T-helper 1 cell treated with Interleukin-12 subunit alpha and Interleukin-12 subunit beta and Interleukin-4 antibody, amounts not matched to agents 30 μg/mL and 1 μg/mL, for 36 hours (primary cell): ENCODE measurements at regions not wholly inside any gene's neighbourhood (a gene's known extent, or its start where the extent isn't known, plus 50 kb on each side); places are given as distances from the start of the nearest gene placed in this dataset.
A peak's percentile ranks its signal among the peaks of the same experiment; 100 is the strongest.
"Not testable (repeated sequence)": the region's sequence is repeated elsewhere in the genome, so short reads cannot be mapped to it uniquely, and the experiment has no call there.

Experiments
- H3K27ac Mint-ChIP-seq: one replicate; pipeline ENCODE4 v1.8.0; 2021; ENCODE audit warnings: mild to moderate bottlenecking, mixed read lengths
- H3K27me3 Mint-ChIP-seq: one replicate; pipeline ENCODE4 v1.8.0; 2021; ENCODE audit warnings: low read depth, mixed read lengths
- H3K36me3 Mint-ChIP-seq: one replicate; pipeline ENCODE4 v1.8.0; 2021; ENCODE audit warnings: low read depth, mixed read lengths
- H3K4me1 Mint-ChIP-seq: one replicate; pipeline ENCODE4 v1.8.0; 2021; ENCODE audit warnings: low read depth, mixed read lengths
- H3K4me3 Mint-ChIP-seq: one replicate; pipeline ENCODE4 v1.8.0; 2021; ENCODE audit warnings: mild to moderate bottlenecking, moderate library complexity, mixed read lengths
- H3K9me3 Mint-ChIP-seq: one replicate; pipeline ENCODE4 v1.8.0; 2021; ENCODE audit warnings: mixed read lengths

DNA sequence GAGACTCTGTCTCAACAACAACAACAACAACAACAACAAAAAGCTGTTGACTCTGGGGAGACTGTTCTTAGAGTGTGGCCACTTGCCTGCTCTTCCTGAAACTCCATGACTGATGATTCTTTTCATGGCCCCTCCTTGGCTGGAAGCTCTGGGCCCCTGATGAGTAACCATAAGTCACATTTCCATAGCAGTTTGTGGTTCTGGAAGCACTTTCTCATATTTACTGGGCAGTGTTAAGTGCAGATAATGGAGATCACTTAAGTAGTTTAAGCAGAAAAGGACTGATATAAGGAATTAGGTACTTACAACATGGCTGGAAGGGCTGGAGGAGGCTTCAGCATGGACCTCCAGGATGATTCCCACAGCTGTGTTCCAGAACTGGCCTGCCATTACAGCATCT lies 147.3 kb upstream of the DLX2 start:
- Mint-ChIP-seq H3K4me3 (no peak overlapping the region), H3K9me3 (peaks cover 15% of the 10 kb centered on the region), H3K27ac (no peak overlapping the region), H3K4me1 (peaks cover 50% of the 10 kb centered on the region), H3K27me3 (no peaks in the 10 kb centered on the region), H3K36me3 (peaks cover 13% of the 10 kb centered on the region)

DNA sequence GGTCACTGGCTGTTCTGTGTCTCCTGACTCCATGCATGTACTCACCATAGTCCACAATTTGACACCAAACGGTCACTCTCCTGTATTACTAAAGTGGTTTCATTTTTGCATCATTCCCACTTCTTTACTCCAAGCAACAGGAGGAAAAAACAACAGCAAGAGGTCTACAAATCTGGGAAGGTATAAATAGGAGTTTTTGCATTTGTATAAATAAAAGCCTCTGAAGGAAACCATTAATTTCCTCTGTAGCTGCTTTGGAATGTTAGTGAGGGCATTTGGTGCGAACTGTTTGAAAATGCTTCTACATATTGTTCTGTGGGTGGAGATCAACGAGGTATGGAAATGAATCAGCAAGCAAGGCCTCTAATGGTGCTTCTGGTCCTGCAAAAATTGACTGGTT lies 148.5 kb upstream of the DLX2 start:
- no peaks in the 10 kb centered on the region for H3K27me3 Mint-ChIP-seq
- no peak overlapping the region for H3K27ac Mint-ChIP-seq
- peaks cover 15% of the 10 kb centered on the region for H3K9me3 Mint-ChIP-seq
- H3K36me3 Mint-ChIP-seq: peaks cover 13% of the 10 kb centered on the region
- no peak overlapping the region for H3K4me3 Mint-ChIP-seq
- H3K4me1 Mint-ChIP-seq: peaks cover 46% of the 10 kb centered on the region

DNA sequence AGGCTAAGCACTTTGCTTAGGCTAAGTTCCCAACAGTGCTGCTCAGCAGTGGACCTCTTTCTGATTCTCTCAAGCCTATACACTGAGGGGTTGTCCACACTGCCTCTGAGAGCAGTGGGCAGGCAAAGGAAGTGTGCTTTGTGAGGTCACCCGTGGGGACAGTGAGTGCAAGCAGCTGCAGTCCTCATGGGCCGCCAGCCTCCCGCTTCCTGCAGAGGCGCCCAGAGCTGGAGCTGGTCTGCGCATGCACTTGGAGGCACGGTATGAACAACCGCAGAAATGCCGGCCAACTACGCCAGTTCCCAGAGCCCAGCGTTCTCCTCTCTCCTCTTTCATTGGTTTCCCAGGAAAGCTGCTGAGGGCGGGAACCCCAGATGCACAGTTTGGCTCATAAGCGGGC lies 149.5 kb upstream of the DLX2 start:
- peaks cover 6% of the 10 kb centered on the region for H3K9me3 Mint-ChIP-seq
- peaks cover 6% of the 10 kb centered on the region for H3K36me3 Mint-ChIP-seq
- peaks cover 38% of the 10 kb centered on the region for H3K4me1 Mint-ChIP-seq
- no peak overlapping the region for H3K4me3 Mint-ChIP-seq
- H3K27ac Mint-ChIP-seq: no peak overlapping the region
- peaks cover 5% of the 10 kb centered on the region for H3K27me3 Mint-ChIP-seq

DNA sequence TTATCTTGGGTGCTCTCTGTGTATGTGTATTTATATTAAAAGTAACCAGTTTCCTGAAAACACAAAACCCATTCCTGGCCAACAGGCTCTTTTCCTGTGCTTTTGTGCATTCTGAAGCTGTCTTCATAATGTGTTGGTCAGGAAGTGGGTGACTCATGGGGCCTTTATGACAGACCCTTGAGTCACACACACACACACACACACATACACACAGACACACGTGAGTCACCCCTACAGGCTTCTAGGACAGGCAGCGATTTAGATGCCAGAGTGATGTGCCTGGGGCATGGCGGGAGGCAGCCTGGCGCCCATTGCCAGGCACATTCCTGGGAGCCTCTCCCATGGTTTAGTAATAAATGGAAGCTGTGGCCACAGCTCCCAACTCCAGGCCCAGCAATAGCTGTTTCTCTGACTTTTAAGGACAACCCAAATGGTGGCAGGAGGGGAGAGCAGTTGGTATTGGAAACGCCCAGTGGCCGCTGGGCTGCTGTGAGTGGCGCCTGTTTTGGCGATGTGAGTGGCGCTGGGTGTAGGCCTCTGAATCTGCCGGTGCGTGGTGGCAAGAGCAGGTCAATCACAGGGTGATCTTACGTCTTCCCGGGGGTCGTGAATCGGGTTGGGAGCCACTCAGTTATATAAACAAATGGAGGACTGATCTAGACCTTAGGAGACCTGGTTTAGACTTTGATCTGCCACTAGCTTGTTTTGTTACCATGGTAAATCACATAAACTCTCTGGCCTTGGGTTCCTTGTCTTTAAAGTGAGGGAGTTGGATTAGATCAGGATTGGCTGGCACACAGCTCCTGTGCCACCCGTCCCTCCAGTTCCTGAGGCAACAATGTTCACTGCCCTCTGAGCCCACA lies 150.7 kb upstream of the DLX2 start:
- H3K27me3 Mint-ChIP-seq: peaks cover 5% of the 10 kb centered on the region
- H3K9me3 Mint-ChIP-seq: no peaks in the 10 kb centered on the region
- H3K27ac Mint-ChIP-seq: peak overlapping the region; percentile 71
- no peak overlapping the region for H3K4me3 Mint-ChIP-seq
- H3K36me3 Mint-ChIP-seq: peaks cover 2% of the 10 kb centered on the region
- peaks cover 36% of the 10 kb centered on the region for H3K4me1 Mint-ChIP-seq

DNA sequence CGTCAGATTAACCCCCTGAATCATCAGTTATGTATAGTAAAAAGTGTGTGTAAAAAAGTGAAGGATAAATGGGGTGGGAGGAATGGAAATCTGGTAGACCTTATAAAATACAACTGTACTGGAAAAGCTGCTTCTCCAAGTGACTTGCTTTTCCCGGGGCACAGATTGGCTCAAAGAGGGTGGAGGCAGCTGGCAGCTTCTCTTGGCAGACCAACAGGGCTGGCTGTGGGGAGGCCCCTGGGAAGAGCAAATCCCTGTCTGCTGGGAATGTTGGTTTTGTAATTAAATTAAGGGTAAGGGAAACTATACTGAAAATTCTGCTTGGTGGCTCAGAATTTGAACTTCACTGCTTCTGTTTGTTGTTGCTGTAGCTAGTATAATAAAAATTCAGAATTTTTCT lies 154.2 kb upstream of the DLX2 start:
- no peak overlapping the region for H3K27ac Mint-ChIP-seq
- peaks cover 23% of the 10 kb centered on the region for H3K4me1 Mint-ChIP-seq
- no peaks in the 10 kb centered on the region for H3K9me3 Mint-ChIP-seq
- H3K27me3 Mint-ChIP-seq: peaks cover 5% of the 10 kb centered on the region
- no peak overlapping the region for H3K4me3 Mint-ChIP-seq
- H3K36me3 Mint-ChIP-seq: peaks cover 2% of the 10 kb centered on the region

DNA sequence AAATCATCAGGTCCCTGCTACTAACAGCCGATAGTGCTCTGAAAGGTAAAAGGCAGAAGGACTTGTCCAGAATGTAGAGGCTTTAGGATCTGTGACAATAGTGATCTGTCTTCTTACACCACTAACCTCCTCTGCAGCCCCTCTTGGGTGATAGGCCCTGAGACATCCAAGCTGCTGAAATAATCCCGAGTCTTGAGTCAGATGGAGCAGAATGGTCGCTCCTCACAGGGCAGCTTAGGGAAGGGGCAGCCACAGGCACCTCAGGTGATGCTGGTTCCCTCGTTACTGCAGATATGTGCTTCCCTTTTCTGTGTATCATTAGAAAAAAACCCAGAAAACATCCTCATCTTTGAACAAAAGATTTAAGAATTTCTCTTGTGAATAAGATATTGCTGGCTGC lies 157.1 kb upstream of the DLX2 start:
- Mint-ChIP-seq H3K27ac (no peak overlapping the region), H3K4me3 (no peak overlapping the region), H3K4me1 (no peaks in the 10 kb centered on the region), H3K36me3 (no peaks in the 10 kb centered on the region), H3K9me3 (peaks cover 5% of the 10 kb centered on the region), H3K27me3 (peaks cover 5% of the 10 kb centered on the region)

DNA sequence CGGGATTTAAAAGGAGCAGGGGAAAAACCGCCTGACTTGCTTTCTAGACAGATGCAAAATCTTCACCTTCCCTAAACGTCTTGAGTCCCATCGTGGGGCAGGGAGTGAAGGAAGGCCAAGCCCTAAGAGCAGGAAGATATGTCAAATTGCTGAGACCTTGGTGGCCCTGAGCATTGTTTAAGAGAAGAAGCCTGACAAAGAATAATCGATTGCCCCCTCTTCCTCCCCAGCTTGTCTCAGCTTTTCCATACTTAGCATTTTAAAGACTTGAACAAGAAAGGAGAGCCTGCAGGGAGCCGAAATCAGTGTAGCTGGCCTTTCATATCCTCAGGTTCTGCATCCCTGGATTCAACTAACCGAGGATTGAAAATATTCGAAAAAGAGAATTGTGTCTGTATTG lies 157.6 kb upstream of the DLX2 start:
- Mint-ChIP-seq H3K36me3 (no peaks in the 10 kb centered on the region), H3K4me1 (no peaks in the 10 kb centered on the region), H3K27ac (no peak overlapping the region), H3K9me3 (peaks cover 5% of the 10 kb centered on the region), H3K27me3 (peaks cover 5% of the 10 kb centered on the region), H3K4me3 (no peak overlapping the region)

DNA sequence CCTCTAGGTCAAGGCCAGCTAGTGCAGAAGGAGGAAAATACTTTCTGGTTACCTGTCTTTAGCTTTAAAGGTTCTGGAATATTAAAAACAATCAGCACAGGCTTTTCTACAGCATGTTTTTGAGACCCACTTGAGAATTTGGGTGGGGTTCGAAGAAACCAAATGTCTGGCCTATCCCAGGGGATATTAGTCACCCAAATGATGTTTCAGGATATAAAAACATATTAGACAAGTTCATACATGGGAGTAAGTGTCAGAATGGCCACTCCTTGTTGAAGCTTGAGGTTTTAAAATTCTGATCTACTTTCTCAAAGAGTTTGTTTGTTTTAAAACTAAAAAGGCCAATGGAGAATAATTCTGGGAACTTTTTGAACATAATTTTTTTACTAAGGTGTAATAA lies 158.6 kb upstream of the DLX2 start:
- peaks cover 5% of the 10 kb centered on the region for H3K9me3 Mint-ChIP-seq
- no peak overlapping the region for H3K4me3 Mint-ChIP-seq
- no peaks in the 10 kb centered on the region for H3K4me1 Mint-ChIP-seq
- H3K27ac Mint-ChIP-seq: no peak overlapping the region
- peaks cover 5% of the 10 kb centered on the region for H3K27me3 Mint-ChIP-seq
- H3K36me3 Mint-ChIP-seq: no peaks in the 10 kb centered on the region

DNA sequence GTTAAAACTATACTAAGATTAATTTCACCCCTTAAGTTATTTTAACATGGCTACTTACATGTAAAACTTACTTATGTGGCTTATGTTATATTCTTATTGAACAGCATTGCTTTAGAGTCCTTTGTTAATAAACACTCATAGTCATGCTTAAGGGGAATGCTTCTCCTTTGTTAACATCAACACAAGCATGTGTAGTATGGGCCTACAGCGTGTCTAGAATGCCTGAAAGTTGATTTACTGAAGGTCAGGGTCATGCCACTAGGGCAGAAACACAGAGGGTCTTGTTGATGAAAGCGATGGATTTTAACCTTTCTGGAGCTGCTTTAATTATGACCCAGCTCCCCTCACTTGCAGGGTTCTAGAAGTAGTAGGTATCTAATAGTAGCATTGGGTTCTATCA lies 159.8 kb upstream of the DLX2 start:
- H3K4me3 Mint-ChIP-seq: no peak overlapping the region
- no peaks in the 10 kb centered on the region for H3K36me3 Mint-ChIP-seq
- peaks cover 3% of the 10 kb centered on the region for H3K27me3 Mint-ChIP-seq
- no peak overlapping the region for H3K27ac Mint-ChIP-seq
- H3K9me3 Mint-ChIP-seq: peaks cover 5% of the 10 kb centered on the region
- no peaks in the 10 kb centered on the region for H3K4me1 Mint-ChIP-seq

DNA sequence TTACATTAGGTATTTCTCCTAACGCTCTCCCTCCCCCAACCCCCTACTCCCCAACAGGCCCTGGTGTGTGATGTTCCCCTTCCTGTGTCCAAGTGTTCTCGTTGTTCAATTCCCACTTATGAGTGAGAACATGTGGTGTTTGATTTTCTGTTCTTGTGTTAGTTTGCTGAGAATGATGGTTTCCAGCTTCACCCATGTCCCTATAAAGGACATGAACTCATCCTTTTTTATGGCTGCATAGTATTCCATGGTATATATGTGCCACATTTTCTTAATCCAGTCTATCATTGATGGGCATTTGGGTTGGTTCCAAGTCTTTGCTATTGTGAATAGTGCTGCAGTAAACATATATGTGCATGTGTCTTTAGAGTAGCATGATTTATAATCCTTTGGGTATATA lies 162.1 kb upstream of the DLX2 start:
- not testable (repeated sequence) for H3K27ac Mint-ChIP-seq, H3K9me3 Mint-ChIP-seq, H3K27me3 Mint-ChIP-seq, H3K4me1 Mint-ChIP-seq, H3K36me3 Mint-ChIP-seq, H3K4me3 Mint-ChIP-seq

DNA sequence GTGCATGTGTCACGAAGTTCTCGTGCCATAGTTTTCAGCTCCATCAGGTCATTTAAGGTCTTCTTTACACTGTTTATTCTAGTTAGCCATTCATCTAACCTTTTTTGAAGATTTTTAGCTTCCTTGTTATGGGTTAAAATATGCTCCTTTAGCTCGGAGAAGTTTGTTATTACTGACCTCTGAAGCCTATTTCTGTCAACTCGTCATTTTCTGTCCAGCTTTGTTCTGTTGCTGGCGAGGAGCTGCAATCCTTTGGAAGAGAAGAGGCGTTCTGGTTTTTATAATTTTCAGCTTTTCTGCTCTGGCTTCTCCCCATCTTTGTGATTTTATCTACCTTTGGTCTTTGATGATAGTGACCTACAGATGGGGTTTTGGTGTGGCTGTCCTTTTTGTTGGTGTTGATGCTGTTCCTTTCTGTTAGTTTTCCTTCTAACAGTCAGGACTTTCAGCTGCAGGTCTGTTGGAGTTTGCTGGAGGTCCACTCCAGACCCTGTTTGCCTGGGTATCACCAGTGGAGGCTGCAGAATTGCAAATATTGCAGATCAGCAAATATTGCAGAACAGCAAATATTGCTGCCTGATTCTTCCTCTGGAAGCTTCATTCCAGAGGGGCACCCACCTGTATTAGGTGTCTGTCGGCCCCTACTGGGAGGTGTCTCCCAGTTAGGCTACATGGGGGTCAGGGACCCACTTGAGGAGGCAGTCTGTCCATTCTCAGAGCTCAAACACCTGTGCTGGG lies 157.7 kb upstream of the ITGA6 start:
- H3K27ac Mint-ChIP-seq, H3K36me3 Mint-ChIP-seq, H3K4me3 Mint-ChIP-seq, H3K4me1 Mint-ChIP-seq, H3K27me3 Mint-ChIP-seq, H3K9me3 Mint-ChIP-seq: not testable (repeated sequence)

DNA sequence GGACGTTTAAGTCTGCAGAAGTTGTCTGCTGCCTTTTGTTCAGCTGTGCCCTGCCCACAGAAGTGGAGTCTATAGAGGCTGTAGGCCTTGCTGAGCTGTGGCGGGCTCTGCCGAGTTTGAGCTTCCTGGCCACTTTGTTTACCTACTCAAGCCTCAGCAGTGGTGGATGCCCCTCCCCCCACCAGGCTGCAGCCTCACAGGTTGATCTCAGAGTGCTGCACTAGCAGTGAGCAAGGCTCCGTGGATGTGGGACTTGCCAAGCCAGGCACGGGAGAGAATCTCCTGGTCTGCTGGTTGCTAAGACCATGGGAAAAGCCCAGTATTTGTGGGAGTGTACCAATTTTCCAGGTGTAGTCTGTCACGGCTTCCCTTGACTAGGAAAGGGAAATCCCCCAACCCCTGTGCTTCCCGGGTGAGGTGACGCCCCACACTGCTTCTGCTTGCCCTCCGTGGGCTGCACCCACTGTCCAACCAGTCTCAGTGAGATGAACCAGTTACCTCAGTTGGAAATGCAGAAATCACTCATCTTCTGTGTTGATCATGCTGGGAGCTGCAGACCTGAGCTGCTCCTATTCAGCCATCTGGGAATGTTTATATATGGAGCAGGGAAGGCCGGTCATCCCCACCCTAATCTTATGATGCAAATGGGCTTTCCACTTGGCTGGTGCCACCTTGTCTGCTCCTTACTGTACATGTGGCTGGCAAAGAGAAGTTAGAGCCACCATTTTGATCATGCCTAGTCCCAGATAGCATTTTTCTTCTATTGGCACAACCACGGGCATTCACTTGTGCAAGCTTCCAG lies 156.9 kb upstream of the ITGA6 start:
- Mint-ChIP-seq H3K4me1 (peaks cover 10% of the 10 kb centered on the region), H3K9me3 (no peaks in the 10 kb centered on the region), H3K27me3 (peaks cover 7% of the 10 kb centered on the region), H3K27ac (no peak overlapping the region), H3K36me3 (peaks cover 1% of the 10 kb centered on the region), H3K4me3 (no peak overlapping the region)

DNA sequence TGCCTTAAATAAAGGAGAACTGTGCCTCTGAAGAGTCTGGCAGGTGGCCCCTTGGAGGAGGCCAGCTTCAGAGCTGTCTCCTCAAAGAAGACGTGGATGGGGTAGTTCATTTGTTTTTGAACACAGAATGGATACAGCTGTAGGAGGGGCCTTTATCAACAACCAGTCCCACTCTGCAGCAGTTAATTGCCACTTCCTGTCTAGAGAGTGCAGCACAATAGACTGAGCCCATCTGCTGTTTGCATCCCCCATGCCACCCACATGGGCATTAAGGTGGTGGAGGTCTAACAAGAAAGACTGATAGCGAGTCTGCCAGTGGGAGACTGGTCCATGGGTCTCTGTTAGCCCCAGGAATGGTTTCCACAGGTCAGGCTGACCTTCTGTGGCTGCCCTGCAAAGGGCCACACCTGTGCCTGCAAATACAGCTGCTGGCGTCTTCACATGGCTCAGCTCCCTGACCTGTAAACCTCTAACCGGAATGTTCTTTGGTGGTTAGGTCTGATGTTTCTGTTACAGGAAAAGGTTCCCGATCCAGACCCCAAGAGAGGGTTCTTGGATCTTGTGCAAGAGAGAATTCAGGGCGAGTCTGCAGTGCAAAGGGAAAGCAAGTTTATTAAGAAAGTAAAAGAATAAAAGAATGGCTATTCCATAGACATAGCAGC lies 153.3 kb upstream of the ITGA6 start:
- H3K4me1 Mint-ChIP-seq: peaks cover 8% of the 10 kb centered on the region
- H3K36me3 Mint-ChIP-seq: peaks cover 7% of the 10 kb centered on the region
- H3K9me3 Mint-ChIP-seq: peaks cover 15% of the 10 kb centered on the region
- no peak overlapping the region for H3K27ac Mint-ChIP-seq
- no peaks in the 10 kb centered on the region for H3K27me3 Mint-ChIP-seq
- no peak overlapping the region for H3K4me3 Mint-ChIP-seq

DNA sequence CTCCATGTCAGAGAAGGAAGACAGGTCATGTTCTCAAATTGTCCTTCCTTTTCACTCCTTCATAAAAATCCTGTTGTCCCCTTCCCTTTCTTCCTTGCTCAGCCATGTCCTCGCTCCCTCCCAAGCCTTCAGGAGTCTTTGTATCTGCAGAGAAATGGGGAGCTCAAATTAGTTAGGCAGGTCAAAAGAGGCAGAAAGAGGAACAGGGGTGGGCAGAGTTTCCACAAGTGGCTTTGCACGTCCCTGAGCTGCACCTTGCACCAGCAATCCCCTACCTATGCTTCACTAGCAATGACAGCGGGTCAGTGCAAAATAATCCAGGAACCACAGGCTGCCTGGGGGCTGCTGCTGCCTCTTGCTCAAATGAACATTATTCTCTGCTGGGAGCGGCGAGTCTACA lies 152.1 kb upstream of the ITGA6 start:
- H3K9me3 Mint-ChIP-seq: peaks cover 15% of the 10 kb centered on the region
- H3K27me3 Mint-ChIP-seq: no peaks in the 10 kb centered on the region
- no peak overlapping the region for H3K27ac Mint-ChIP-seq
- no peak overlapping the region for H3K4me3 Mint-ChIP-seq
- peaks cover 8% of the 10 kb centered on the region for H3K4me1 Mint-ChIP-seq
- H3K36me3 Mint-ChIP-seq: peaks cover 7% of the 10 kb centered on the region
